ENCODE measurements at regions not wholly inside any gene's neighbourhood (a gene's known extent, or its start where the extent isn't known, plus 50 kb on each side); places are given as distances from the start of the nearest gene placed in this dataset.

GRCh38 chr10:3848005-3848774 lies 63.2 kb upstream of the KLF6 start:
- Histone ChIP-seq H3K36me3 (no peaks in the 10 kb centered on the region), H3K4me3 (no peak overlapping the region), H3K4me1 (peaks cover 8 to 30% (median 21%) of the 10 kb centered on the region in 6 donors), H3K27ac (no peak overlapping the region), H3K9me3 (no peaks in the 10 kb centered on the region), H3K27me3 (replicated peaks in 1 of 7) (no peaks in the 10 kb centered on the region)
- no peak for DNase-seq
- intact Hi-C loops (cut with DNase I; ENCODE audit: low total_unique reads) = no loop called here
- TF ChIP-seq POLR2A (IDR thresholded peaks at IDR 0.05) = no peak
- TF ChIP-seq CTCF (IDR thresholded peaks at IDR 0.05 in 8 of 11, conservative IDR thresholded peaks at IDR 0.05 in 3 of 11) = no peak
- no peak for TF ChIP-seq POLR2AphosphoS5 (IDR thresholded peaks at IDR 0.05)
- WGBS, 5 donors = 85 to 89% (median 87%) methylated on average over 6 of the region's 6 CpGs

GRCh38 chr10:3846736-3847135 lies 61.7 kb upstream of the KLF6 start:
- 94 to 100% (median 96%) methylated on average over 3 of the region's 3 CpGs for WGBS, 5 donors
- Histone ChIP-seq H3K9me3 (no peaks in the 10 kb centered on the region), H3K36me3 (no peaks in the 10 kb centered on the region), H3K27me3 (replicated peaks in 1 of 7) (no peaks in the 10 kb centered on the region), H3K27ac (no peak overlapping the region), H3K4me3 (no peak overlapping the region), H3K4me1 (peaks cover 3 to 16% (median 10%) of the 10 kb centered on the region in 6 donors)
- no peak for DNase-seq
- intact Hi-C loops (cut with DNase I; ENCODE audit: low total_unique reads) = no loop called here
- no peak for TF ChIP-seq POLR2A (IDR thresholded peaks at IDR 0.05)
- no peak for TF ChIP-seq POLR2AphosphoS5 (IDR thresholded peaks at IDR 0.05)

GRCh38 chr10:3844491-3845025 lies 59.5 kb upstream of the KLF6 start:
- H3K4me3 ChIP-seq = no peak overlapping the region

More at GRCh38 chr10:3844491-3845025, 59.5 kb upstream of the KLF6 start:
- Histone ChIP-seq H3K4me1 (no peaks in the 10 kb centered on the region), H3K27ac (no peak overlapping the region), H3K27me3 (replicated peaks in 1 of 7) (no peaks in the 10 kb centered on the region), H3K36me3 (no peaks in the 10 kb centered on the region), H3K9me3 (no peaks in the 10 kb centered on the region)
- no peak for DNase-seq
- TF ChIP-seq CTCF (IDR thresholded peaks at IDR 0.05 in 8 of 11, conservative IDR thresholded peaks at IDR 0.05 in 3 of 11) = no peak
- no peak for TF ChIP-seq POLR2A (IDR thresholded peaks at IDR 0.05)
- no peak for TF ChIP-seq POLR2AphosphoS5 (IDR thresholded peaks at IDR 0.05)
- 39 to 98% (median 92%) methylated on average over 1 of the region's 1 CpG for whole genome bisulfite sequencing, 5 donors
- intact Hi-C loops (cut with DNase I; ENCODE audit: low total_unique reads) = no loop called here
